Mucosa of stomach (tissue), 1 donor: ENCODE measurements at regions not wholly inside any gene's neighbourhood (a gene's known extent, or its start where the extent isn't known, plus 50 kb on each side); places are given as distances from the start of the nearest gene placed in this dataset.

Experiments
- H3K27me3 ChIP-seq: one replicate; pipeline ENCODE4 v1.7.0; 2013; ENCODE audit warnings: mild to moderate bottlenecking, low read length; ENCODE audit not compliant: control insufficient read depth, insufficient read depth
- H3K36me3 ChIP-seq: one replicate; pipeline ENCODE4 v1.7.0; 2013; ENCODE audit warnings: low read length; ENCODE audit not compliant: control insufficient read depth, insufficient read depth
- H3K4me1 ChIP-seq: one replicate; pipeline ENCODE4 v1.7.0; 2013; ENCODE audit warnings: mild to moderate bottlenecking, low read length; ENCODE audit not compliant: control insufficient read depth, insufficient read depth
- H3K4me3 ChIP-seq: one replicate; pipeline ENCODE4 v1.7.0; 2013; ENCODE audit warnings: low read length
- H3K9ac ChIP-seq: one replicate; pipeline ENCODE4 v1.7.0; 2013; ENCODE audit warnings: mild to moderate bottlenecking, low read length, moderate library complexity
- H3K9me3 ChIP-seq: one replicate; pipeline ENCODE4 v1.7.0; 2013; ENCODE audit warnings: mild to moderate bottlenecking, low read length, moderate library complexity; ENCODE audit not compliant: control insufficient read depth
- donor health status: Pancreatic carcinoma.

- peaks cover 5% of the 10 kb centered on the region for H3K27me3 ChIP-seq
- no peak overlapping the region for H3K9ac ChIP-seq
- no peaks in the 10 kb centered on the region for H3K36me3 ChIP-seq
- H3K4me3 ChIP-seq: no peak overlapping the region
- peaks cover 18% of the 10 kb centered on the region for H3K4me1 ChIP-seq
- H3K9me3 ChIP-seq: no peaks in the 10 kb centered on the region
Measured at GRCh38 chr10:78928330-78928729, 140.4 kb upstream of the ZMIZ1 start.

GRCh38 chr10:78929541-78929940 lies 139.2 kb upstream of the ZMIZ1 start:
- Histone ChIP-seq H3K27me3 (peaks cover 5% of the 10 kb centered on the region), H3K9me3 (no peaks in the 10 kb centered on the region), H3K4me1 (peaks cover 20% of the 10 kb centered on the region), H3K4me3 (no peak overlapping the region), H3K36me3 (no peaks in the 10 kb centered on the region), H3K9ac (no peak overlapping the region)

- H3K27me3 ChIP-seq: peaks cover 5% of the 10 kb centered on the region
- H3K36me3 ChIP-seq: no peaks in the 10 kb centered on the region
- no peak overlapping the region for H3K9ac ChIP-seq
- peaks cover 26% of the 10 kb centered on the region for H3K4me1 ChIP-seq
- H3K9me3 ChIP-seq: no peaks in the 10 kb centered on the region
- no peak overlapping the region for H3K4me3 ChIP-seq
Measured at GRCh38 chr10:78931321-78932053, 137.3 kb upstream of the ZMIZ1 start.

GRCh38 chr10:78932054-78932386 lies 136.7 kb upstream of the ZMIZ1 start:
- Histone ChIP-seq H3K9ac (no peak overlapping the region), H3K4me1 (peaks cover 29% of the 10 kb centered on the region), H3K36me3 (no peaks in the 10 kb centered on the region), H3K9me3 (no peaks in the 10 kb centered on the region), H3K27me3 (peaks cover 5% of the 10 kb centered on the region), H3K4me3 (no peak overlapping the region)

GRCh38 chr10:78932861-78933260 lies 135.9 kb upstream of the ZMIZ1 start:
- H3K36me3 ChIP-seq: no peaks in the 10 kb centered on the region

GRCh38 chr10:78933828-78934531 lies 134.8 kb upstream of the ZMIZ1 start:
- Histone ChIP-seq H3K4me1 (peaks cover 33% of the 10 kb centered on the region), H3K9ac (no peak overlapping the region), H3K36me3 (no peaks in the 10 kb centered on the region), H3K4me3 (no peak overlapping the region), H3K27me3 (peaks cover 5% of the 10 kb centered on the region), H3K9me3 (no peaks in the 10 kb centered on the region)

More at GRCh38 chr10:78932861-78933260, 135.9 kb upstream of the ZMIZ1 start:
- Histone ChIP-seq H3K9me3 (no peaks in the 10 kb centered on the region), H3K9ac (no peak overlapping the region), H3K4me3 (no peak overlapping the region), H3K27me3 (peaks cover 5% of the 10 kb centered on the region), H3K4me1 (peaks cover 33% of the 10 kb centered on the region)

GRCh38 chr10:78934532-78934898 lies 134.3 kb upstream of the ZMIZ1 start:
- Histone ChIP-seq H3K4me3 (no peak overlapping the region), H3K36me3 (no peaks in the 10 kb centered on the region), H3K9ac (no peak overlapping the region), H3K9me3 (no peaks in the 10 kb centered on the region), H3K4me1 (peaks cover 33% of the 10 kb centered on the region), H3K27me3 (peaks cover 5% of the 10 kb centered on the region)

GRCh38 chr10:78934994-78935602 lies 133.7 kb upstream of the ZMIZ1 start:
- Histone ChIP-seq H3K4me1 (peaks cover 33% of the 10 kb centered on the region), H3K36me3 (no peaks in the 10 kb centered on the region), H3K4me3 (no peak overlapping the region)

GRCh38 chr10:78935697-78936407 lies 132.9 kb upstream of the ZMIZ1 start:
- Histone ChIP-seq H3K9me3 (no peaks in the 10 kb centered on the region), H3K9ac (no peak overlapping the region), H3K4me1 (peaks cover 33% of the 10 kb centered on the region), H3K27me3 (peaks cover 5% of the 10 kb centered on the region), H3K4me3 (no peak overlapping the region), H3K36me3 (no peaks in the 10 kb centered on the region)

More at GRCh38 chr10:78934994-78935602, 133.7 kb upstream of the ZMIZ1 start:
- Histone ChIP-seq H3K9ac (no peak overlapping the region), H3K9me3 (no peaks in the 10 kb centered on the region), H3K27me3 (peaks cover 5% of the 10 kb centered on the region)

GRCh38 chr10:78936412-78937342 lies 132.1 kb upstream of the ZMIZ1 start:
- Histone ChIP-seq H3K36me3 (no peaks in the 10 kb centered on the region), H3K27me3 (peaks cover 5% of the 10 kb centered on the region), H3K4me3 (no peak overlapping the region), H3K9me3 (no peaks in the 10 kb centered on the region), H3K4me1 (peaks cover 33% of the 10 kb centered on the region), H3K9ac (no peak overlapping the region)

GRCh38 chr10:78937393-78937792 lies 131.4 kb upstream of the ZMIZ1 start:
- Histone ChIP-seq H3K4me3 (no peak overlapping the region), H3K27me3 (peaks cover 3% of the 10 kb centered on the region), H3K36me3 (no peaks in the 10 kb centered on the region), H3K9me3 (no peaks in the 10 kb centered on the region), H3K4me1 (peaks cover 27% of the 10 kb centered on the region), H3K9ac (no peak overlapping the region)
